GM21529 (cell line): ENCODE measurements at regions not wholly inside any gene's neighbourhood (a gene's known extent, or its start where the extent isn't known, plus 50 kb on each side); places are given as distances from the start of the nearest gene placed in this dataset.

Experiments
- ATAC-seq: cut with Tn5 transposase; IDR thresholded peaks from one replicate; pipeline ENCODE4 v1.9.1; 2021; ENCODE audit not compliant: unreplicated experiment

DNA sequence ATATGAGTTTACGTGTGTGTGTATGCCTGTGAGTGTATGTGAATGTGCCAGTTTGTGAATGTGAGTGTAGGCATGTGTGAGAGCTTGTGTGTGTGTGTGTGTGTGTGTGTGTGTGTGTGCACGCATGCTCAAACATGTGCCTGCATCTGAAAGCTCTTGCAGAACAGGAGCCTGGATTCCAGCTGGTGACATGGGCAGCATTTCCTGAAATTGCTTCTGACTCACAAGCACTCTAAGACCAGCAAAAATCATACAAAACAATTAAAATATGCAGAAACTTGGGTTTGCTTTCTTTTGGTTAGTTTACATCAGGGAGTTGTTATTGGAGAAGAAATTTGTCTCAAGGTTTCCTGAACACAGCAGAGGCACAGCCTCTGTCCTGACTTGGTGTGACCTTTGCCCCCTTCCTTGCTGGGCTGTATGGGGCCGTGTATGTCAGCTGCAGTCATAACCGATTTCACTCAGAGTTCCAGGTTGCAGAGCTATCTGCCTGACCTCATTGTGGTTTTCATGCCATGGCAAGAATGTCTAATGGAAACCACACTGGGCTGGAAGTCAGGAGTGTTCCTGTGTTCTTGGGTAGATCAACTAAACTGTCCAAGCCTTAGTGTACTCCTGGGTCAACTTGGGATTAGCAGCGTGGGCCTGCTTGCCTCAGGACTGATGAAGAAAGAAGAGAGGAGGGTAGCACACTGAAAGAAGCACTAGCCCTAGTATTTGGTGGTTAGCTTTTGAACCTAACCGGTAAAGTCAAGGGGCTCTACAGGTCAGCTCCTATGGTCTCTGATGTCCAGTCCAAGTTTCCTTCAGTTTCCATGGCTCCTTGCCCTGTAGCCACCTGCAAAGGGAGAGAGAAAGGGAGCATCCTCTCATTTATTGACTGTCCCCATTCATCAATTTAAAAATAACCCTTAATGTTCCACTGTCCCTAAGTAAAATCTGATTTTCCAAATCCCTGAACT is 143.7 kb downstream of the SNX19 start:
- ATAC-seq = no peak

DNA sequence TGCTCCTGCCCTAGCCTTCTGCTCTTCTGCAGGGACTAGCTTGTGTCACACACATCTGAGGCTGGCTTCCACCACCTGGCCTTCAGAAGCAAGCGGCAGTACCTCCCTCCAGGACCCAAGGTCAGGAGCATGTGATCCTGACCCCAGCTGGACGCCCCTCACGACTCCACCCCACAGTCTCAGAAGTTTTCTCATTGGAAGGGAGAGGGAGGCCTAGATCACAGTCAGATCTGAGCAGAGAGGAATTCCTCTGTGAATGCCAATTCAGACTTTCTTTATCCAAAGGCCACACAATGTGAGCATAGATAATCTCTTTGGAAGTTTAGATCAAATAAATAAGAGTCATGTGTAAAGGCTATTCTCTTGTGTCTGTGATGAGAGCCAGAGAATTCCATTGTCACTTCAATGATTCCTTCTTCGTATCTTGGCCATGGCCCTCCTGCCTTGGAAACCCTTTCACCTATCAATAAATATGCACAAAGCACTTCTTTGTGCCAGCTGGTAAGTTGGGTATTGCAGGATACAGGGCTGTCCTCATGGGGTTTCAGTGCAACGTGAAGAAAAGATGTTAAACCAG is 142.9 kb downstream of the SNX19 start:
- ATAC-seq = no peak

DNA sequence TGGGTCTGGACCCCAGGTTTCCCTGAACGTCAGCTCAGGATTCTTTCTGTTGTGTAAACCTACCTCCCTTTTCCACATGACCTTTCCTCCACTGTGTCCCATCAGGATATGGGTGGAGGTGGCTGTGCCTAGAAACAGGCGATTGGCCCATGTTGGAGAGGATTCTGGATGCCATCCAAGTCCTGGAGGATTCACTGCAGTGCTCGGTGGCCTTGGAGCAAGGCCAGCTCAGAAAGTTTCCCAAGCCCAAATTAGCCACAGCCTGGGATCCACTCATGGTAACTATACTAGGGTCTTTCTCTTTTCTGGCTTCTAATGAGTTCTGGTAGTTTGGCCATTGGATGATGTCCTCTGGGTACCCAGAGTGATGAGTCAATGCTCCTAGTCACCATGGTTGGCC is 141.6 kb downstream of the SNX19 start:
- ATAC-seq = no peak

DNA sequence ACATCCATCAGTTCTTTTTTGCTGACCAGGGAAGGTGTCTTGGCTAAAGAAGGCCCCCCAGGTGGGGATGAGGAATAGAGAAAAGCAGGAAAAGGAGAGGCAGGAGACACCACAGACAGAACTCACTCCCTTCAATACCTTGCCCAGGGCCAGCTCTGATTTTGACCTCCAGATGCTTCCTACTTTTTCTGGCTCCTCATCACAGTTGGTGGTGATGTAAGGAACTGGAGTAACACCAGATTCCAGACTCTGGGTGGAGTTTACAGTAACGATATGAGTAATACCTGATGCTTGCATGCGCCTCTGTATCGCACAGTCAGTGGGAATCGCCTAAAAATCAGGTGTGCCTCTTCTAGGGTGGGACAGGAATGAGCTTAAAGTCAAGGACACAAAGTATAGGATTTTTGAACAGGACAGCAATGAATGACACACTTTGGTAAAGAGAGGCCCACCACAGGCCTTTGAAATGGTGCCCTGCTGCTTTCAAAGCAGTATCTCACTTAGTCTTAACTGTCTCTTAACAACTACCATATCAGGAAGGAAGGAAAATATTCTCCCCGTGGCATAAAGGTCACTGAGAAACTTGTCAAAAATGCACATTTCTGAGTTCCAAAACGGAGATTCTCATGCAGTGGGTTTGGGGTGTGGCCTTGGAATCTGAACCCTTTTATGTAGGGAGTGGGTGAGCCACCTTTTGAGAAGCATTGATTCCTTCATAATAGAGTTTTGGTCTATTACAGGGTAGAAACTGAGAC is 140.8 kb downstream of the SNX19 start:
- no peak for ATAC-seq

DNA sequence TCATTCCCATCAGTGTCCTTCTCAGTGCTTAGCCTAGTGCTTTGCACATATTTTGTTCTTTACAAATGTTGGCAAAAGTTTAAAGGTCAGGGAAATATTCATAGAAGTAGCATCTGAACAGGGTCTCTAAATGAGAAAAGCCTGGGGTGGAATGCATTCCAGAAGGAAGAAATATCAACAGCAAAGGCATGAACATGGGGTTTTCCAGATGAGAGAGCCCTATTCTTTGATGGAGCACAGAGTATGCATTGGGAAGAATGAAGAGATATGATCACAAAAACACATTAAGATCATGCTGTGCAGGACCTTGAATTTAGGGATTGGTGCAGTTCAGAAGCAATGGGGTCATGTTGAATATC is 140.2 kb downstream of the SNX19 start:
- no peak for ATAC-seq

DNA sequence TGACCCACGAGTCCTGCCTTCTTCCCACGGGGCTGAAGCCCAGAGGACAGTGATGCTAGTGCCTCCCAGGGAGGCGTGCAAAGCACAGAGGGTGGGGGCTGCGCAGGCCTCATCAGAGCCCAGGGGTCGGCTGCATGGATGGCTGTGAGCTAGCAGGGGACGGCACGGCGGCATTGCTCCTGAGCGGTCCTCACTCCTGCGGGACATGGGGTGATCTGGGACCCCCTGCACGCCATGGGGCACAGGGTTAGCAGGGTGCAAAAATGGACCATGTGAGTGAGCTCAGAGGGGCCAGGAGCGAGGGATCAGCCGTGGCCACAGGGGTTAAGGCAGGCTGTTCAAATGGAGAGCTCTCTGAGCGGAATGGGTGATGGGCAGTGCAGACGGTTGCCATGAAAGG is 138.3 kb downstream of the SNX19 start:
- no peak for ATAC-seq

DNA sequence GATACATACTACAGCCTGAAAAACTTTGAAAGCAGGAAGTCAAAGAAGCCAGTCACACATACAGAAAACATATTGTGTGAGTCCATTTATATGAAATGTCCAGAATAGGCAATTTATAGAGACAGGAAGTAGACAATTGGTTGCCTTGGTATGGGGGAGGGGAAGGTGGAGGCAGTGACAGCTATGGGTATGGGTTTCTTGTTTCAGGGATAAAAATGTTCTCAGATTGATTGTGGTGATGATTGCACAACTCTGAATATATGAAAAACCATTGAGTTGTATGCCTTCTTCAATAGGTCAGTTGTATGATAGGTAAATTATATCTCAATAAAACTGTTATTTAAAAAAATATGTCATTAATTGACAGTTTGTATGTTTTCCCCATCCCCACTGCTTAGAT is 137.6 kb downstream of the SNX19 start:
- no peak for ATAC-seq

DNA sequence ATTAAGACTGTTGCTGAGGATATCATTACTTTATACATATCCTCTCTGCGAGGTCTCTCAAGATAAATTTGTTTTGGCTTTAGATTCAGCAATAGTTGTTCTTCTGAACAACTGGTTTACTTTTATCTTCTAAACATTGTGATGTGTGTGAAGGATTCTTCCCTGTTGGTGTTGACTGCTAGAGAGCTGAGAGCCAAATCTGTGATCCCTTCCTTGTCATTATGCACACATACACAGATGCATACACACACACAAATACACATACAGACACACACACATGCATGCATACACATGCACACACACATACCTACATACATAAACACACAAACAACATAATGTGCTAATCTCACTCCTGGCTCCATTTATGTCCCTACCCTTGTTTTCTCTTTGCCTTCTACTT is 137.0 kb downstream of the SNX19 start:
- ATAC-seq = no peak

DNA sequence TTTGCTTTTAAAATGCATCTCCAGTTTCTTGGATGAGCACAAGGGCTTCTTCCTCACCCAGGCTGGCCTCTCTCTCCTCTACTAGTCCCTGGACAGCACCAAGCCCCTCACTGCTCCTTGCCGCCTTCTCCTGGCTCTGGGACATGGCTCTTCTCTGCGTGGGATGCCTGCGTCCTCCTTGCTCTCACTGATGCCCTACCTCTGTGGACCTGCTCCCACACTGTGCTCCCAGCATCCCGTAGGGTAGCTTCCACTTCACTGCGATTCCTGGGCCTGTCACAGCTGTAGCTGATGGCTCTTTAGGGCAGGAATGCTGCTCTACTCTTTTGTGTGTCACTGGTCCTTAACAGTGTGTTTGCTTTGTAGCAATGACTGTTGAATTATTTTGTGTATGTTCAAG is 136.3 kb downstream of the SNX19 start:
- no peak for ATAC-seq

DNA sequence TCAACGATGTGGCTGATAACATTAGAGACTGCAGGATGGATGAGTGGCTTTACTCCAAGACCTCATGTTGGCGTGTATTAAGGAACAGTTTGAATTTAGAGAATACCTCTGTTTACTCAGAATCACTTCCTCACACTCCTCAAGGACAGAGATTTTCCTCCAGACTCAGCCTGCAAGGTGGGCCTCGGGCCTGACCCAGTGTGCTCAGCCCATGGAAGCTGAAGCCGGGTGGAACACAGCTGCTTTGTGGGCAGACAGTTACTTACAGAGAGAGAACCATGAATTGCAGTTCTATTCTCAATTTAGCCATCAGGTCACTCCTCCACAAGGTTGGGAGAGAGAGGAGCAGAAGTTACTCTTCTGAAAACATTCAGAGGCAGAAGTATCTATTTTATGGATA is 135.8 kb downstream of the SNX19 start:
- no peak for ATAC-seq

DNA sequence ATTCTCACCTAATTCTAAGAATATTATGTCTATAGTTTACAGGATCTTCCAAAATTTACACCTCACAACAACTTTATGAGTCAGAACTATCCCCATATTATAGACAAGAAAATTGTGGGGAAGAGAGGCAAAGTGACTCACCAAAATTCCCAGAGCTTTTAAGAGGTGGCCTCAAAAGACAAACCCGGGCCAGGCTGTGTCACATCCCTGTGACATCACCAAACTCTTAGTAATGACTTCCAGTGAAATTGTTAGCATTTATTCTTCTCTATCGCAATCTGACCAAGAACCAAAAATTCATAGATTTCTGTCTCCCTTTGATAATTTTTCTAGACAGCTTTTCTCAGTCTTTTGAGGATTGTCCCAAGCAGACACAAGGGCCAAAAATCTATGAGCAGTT is 134.3 kb downstream of the SNX19 start:
- no peak for ATAC-seq

DNA sequence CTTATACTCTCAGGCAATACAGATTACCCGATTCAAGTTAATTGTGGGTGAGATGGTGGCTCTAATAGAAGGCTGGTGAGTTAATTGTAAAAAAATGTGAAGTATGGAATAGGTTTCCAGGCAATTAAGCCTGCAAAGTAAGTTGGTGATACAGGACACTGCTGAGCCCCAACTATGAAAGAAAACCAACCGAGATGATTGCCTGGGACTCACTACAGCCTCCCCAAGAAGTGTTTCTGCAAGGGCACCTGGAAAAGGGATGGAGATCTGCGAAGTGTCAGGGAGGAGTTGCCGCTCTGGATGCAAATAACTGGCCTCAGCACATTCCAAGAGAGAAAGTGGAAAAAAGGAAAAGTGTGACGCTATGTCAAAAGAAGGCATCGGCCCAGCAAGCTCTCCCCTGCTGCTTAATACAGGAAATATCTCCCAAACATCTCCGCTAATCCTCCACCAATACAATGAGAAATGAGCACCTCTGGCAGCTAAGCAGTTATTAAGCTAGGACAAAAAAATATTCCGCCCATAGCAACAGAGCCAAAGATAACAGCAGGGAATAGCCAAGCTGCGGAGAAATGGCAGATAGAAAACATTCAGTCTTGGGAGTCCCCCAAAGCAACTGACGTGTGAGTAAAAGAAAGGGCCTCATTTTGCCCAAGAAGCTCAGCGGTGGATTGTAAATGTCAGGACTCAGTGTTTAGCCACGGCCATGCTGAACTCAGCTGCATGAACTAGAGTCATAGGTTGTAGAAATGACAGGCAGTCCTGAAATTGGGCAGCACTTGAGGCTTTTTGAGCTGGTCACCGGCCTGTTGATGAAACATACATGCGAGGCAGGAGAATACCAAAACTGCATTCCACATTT is 133.7 kb downstream of the SNX19 start:
- ATAC-seq = no peak

DNA sequence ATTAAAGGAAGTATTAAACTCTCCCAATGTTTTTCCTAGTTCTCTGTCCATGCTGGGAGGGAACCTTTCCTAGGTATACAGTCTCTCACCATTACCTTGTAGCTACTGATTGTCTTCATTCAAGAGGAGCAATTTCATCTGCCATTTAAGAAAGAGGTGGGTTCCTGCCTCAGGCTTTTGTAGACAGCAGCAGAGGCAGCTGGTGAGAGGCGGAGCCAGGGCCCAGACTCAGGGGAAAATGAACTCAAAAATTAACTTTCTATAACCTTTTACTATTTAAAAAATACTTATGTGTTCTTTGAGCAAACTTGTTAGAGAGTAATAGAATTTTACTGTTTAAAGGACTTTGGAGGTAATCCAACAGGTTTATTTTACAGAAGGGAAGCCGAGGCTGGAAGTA is 133.0 kb downstream of the SNX19 start:
- no peak for ATAC-seq

DNA sequence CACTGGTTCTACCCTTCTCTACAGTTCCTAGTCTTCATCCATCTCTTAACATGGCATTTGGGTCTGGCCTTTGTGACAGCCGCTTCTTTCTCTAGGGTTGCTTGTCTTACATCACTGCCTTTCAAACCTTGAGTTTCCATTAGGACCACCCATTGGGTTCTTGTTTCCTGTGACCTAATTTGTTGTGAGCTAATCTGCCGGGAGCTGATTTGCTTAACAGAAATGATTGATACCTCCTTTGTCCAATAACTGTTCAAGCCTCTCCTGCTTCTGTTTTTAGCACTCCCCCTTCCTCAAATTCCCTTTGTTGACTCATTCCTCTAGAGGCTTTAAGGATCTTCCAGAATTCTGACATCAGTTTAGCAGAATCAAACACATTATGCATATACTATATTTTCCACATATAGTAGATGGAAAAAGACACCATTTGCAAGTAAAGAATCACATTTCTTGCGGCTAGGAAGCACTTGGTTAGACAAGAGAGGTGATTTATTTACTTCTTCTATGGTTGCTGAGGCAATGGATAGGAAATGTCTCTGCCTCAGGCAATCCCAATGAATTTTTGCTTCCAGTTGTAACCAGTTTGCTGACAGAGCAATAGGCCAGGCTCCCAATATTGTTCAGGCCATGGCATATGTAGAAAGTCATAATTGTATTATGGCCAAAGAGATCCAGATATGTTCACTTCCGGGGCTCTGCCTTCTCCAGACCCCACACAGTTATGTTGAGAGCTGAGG is 130.7 kb downstream of the SNX19 start:
- ATAC-seq = no peak

DNA sequence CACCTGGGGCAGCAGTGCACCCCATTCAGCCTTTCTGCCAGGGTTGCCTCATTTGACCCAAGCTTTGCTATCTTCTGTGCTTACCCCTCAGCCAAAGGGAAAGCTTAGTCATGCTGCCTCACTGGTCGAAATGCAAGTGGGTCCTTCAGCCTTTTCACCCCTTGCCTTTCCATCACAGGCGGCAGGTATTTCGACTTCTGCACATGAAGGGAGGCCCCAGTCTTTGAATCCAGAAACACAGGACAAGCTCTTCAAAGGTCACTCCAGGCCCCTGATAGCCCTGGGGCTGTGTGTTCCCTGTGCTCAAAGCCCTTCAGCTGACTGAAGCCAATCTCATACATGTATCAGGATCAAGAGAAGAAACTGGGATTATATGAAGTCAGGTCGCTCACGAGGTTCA is 129.7 kb downstream of the SNX19 start:
- no peak for ATAC-seq

DNA sequence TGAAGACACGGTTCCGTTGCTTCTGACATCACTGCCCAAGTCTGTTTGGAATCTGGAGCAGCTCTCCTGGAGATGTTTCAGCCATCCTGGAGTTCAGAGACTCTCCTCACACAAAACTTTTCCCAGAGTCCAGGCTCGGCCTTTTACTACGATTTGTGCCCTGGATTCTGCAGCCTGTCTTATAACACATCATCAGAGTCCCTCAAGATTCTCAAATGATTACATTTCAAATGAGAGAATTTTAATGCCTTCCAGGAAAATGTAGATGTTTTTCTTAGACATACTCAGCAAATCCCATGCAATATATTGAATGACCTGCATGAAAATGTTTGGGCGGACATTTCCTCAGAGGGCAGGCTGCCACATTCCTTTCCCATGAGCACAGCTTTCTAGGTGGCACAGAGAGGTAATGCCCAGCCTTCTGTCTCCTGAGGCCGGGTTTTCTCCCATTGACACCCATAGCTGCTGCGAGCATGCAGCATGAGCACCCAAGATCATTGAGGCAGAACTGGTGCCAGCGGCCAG is 129.1 kb downstream of the SNX19 start:
- no peak for ATAC-seq

DNA sequence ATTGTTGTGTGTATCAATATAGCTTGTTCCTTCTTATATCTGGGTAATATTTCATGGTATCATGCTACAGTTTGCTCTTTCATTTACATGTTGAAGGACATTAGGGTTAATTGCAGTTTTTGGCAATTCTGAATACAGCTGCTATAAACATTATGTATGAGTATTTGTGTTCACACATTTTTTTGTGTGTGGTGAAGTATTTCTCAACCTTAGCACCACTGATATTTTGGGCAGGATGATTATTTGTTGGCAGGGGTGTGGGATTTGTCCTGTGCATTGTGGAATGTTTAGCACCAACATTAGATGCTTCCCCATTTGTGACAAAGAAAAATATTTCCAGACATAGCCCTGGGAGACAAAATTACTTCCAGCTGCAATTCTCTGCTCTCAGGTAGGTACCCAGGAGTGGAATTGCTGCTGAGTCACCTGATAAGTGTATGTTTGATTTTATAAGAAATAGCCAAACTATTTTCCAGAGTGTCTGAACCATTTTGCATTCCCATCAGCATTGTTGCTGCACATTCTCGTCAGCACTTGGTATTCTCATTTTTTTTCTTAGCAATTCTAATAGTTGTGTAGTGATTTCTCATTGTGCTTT is 128.2 kb downstream of the SNX19 start:
- no peak for ATAC-seq

DNA sequence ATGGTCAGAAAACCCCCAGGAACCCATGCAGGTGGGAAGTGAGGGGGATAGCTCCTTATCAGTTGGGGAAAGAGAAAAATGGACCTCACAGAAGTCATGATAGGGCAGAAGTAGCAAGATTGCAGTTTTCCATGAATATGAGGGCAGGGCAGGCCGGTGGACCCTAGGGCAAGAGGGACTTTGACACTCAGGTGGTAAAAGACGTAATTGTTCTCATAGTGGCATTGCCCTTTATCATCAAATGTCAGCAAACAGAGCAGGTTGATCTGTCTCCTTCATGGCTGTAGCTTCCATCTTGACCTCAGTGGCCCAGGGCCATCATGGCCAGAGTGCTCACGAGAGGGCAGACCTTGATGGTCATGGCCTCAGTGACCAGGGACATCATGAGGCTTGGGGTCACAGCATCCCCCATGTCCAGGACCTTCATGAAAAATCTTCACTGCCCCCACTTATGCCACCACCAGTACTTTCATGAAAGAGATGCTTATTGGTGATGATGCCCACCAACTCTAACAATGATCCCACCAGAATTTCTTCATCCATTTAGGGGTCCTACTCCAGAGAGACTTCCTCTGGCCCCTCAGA is 127.1 kb downstream of the SNX19 start:
- ATAC-seq = no peak

DNA sequence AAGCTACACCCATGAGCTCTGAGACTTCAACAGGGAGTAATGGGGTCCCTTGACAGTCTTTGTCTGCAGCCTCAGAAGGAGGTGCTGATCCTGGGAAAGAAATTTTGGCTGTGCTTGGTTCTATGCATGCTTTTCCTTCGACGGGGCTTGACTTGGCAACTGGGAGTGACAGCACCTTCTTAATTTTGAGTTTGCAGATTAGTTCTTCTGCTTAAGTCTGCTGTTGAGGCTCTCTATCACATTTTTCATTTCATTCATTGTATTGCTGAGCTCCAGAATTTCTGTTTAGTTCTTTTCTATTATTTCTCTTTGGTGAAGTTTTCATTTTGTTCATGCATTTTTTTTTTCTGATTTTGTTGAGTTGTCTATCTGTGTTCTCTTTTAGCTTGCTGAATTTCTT is 125.6 kb downstream of the SNX19 start:
- ATAC-seq = no peak
